OCI-LY7 (cell line): ENCODE measurements at regions not wholly inside any gene's neighbourhood (a gene's known extent, or its start where the extent isn't known, plus 50 kb on each side); places are given as distances from the start of the nearest gene placed in this dataset.

Experiments
- BruUV-seq: library from RNA; stranded (reverse); fragments of 400-500 nt; replicated peaks from 2 replicates; lab custom pipeline; 2021; lab: Mats Ljungman, UMichigan
- CTCF ChIA-PET: fragments of 300-600 bp; sonication (Branson Sonifier 250); formaldehyde crosslinking; loops from one replicate; lab custom pipeline; 2022; ENCODE audit warnings: antibody characterized with exemption; ENCODE audit not compliant: unreplicated experiment; lab: Charles Lee
- POLR2A ChIA-PET: fragments of 300-600 bp; sonication (Branson Sonifier 250); formaldehyde crosslinking; loops from one replicate; lab custom pipeline; 2022; ENCODE audit warnings: antibody characterized with exemption; lab: Charles Lee
- DNase-seq: peaks from one replicate; pipeline ENCODE4 v3.0.0-alpha.2; 2015; ENCODE audit warnings: low spot score
- H2AFZ ChIP-seq: fragments of 200-600 bp; sonication (generic), shearing (Covaris generic); 2 replicates; pipeline ENCODE4 v1.6.1; 2014; ENCODE audit warnings: mild to moderate bottlenecking, antibody characterized with exemption, low read length, moderate library complexity
- H3K27ac ChIP-seq: fragments of 200-600 bp; sonication (generic); 2 replicates; pipeline ENCODE4 v1.5.1; 2014; ENCODE audit warnings: mixed run types, low read depth, mild to moderate bottlenecking, moderate library complexity, low read length, inconsistent platforms; ENCODE audit not compliant: poor library complexity, severe bottlenecking
- H3K36me3 ChIP-seq: fragments of 200-600 bp; sonication (generic); 2 replicates; pipeline ENCODE4 v1.6.1; 2014; ENCODE audit warnings: mild to moderate bottlenecking, antibody characterized with exemption, low read length, moderate library complexity, mixed read lengths; ENCODE audit not compliant: insufficient read depth
- H3K4me1 ChIP-seq: fragments of 200-600 bp; sonication (generic); 2 replicates; pipeline ENCODE4 v1.5.1; 2014; ENCODE audit warnings: mild to moderate bottlenecking, low read length; ENCODE audit not compliant: insufficient read depth, poor library complexity, severe bottlenecking
- H3K4me2 ChIP-seq: fragments of 200-600 bp; sonication (generic); 2 replicates; pipeline ENCODE4 v1.6.1; 2014; ENCODE audit warnings: mild to moderate bottlenecking, low read length
- H3K4me3 ChIP-seq: fragments of 200-600 bp; sonication (generic); 2 replicates; pipeline ENCODE4 v1.5.1; 2014; ENCODE audit warnings: mild to moderate bottlenecking, low read depth, low read length; ENCODE audit not compliant: poor library complexity, severe bottlenecking
- H3K79me2 ChIP-seq: fragments of 200-600 bp; sonication (generic); 2 replicates; pipeline ENCODE4 v1.6.1; 2016; ENCODE audit warnings: low read depth, mild to moderate bottlenecking, low read length, moderate library complexity, mixed read lengths; ENCODE audit not compliant: insufficient read depth
- H3K9me2 ChIP-seq: fragments of 200-600 bp; sonication (generic); 2 replicates; pipeline ENCODE4 v1.6.1; 2016; ENCODE audit warnings: mild to moderate bottlenecking, low read length, mixed read lengths; ENCODE audit not compliant: insufficient read depth
- H3K9me3 ChIP-seq: fragments of 200-600 bp; sonication (generic); 2 replicates; pipeline ENCODE4 v1.6.1; 2014; ENCODE audit warnings: mild to moderate bottlenecking, mixed run types, low read length, mixed read lengths
- H4K20me1 ChIP-seq: fragments of 200-600 bp; sonication (generic); 2 replicates; pipeline ENCODE4 v1.6.1; 2014; ENCODE audit warnings: mild to moderate bottlenecking, antibody characterized with exemption, low read length, moderate library complexity, mixed read lengths; ENCODE audit not compliant: insufficient read depth
- EZH2phosphoT487 ChIP-seq: fragments of 200-600 bp; sonication (generic); IDR thresholded peaks from 2 replicates; pipeline ENCODE4 v1.6.1; 2018; ENCODE audit warnings: low read depth, borderline replicate concordance, mild to moderate bottlenecking, mixed run types, antibody characterized with exemption, low read length, moderate library complexity, mixed read lengths
- intact Hi-C: fragments of 100-400 bp; cut with micrococcal nuclease; formaldehyde crosslinking; loops from one replicate; pipeline ENCODE4 v1.10.0; 2022; ENCODE audit not compliant: unreplicated experiment
- TF ChIP-seq, protein P1 (sequence below): fragments of 200-600 bp; sonication (generic); conservative IDR thresholded peaks from 2 replicates; pipeline ENCODE4 v1.5.1; 2014; ENCODE audit warnings: mild to moderate bottlenecking, antibody characterized with exemption, low read length, moderate library complexity, mixed read lengths

DNA sequence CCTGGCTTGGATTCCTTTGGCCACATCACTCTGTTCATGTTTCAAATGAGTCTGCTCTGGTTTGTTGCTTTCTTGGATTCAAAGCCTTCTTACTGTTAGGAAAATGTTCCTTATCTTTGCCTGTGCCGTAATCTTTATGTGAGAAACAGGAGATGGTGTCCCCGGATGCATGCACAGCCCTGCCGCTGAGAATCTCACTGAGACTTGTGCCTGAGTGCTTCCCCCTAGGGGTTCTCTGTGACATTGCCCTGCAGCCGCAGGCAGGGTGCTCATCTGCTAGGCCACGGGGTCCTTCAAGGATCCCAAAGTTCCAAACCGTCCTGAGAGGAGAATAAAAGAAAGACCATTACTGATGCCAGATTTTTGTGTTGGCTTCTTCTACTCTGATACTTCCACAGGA, 81.4 kb upstream of the ANKRD55 start:
- intact Hi-C loops, result no loop called here
- TF ChIP-seq, protein P1, sequence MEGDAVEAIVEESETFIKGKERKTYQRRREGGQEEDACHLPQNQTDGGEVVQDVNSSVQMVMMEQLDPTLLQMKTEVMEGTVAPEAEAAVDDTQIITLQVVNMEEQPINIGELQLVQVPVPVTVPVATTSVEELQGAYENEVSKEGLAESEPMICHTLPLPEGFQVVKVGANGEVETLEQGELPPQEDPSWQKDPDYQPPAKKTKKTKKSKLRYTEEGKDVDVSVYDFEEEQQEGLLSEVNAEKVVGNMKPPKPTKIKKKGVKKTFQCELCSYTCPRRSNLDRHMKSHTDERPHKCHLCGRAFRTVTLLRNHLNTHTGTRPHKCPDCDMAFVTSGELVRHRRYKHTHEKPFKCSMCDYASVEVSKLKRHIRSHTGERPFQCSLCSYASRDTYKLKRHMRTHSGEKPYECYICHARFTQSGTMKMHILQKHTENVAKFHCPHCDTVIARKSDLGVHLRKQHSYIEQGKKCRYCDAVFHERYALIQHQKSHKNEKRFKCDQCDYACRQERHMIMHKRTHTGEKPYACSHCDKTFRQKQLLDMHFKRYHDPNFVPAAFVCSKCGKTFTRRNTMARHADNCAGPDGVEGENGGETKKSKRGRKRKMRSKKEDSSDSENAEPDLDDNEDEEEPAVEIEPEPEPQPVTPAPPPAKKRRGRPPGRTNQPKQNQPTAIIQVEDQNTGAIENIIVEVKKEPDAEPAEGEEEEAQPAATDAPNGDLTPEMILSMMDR, result peak; percentile 83
- TF ChIP-seq EZH2phosphoT487, result no peak
- H3K27ac ChIP-seq, result no peak overlapping the region
- no peak overlapping the region for H3K4me3 ChIP-seq
- H3K79me2 ChIP-seq, result no peaks in the 10 kb centered on the region
- H3K4me2 ChIP-seq, result no peak overlapping the region
- H3K4me1 ChIP-seq, result peaks cover 6% of the 10 kb centered on the region
- no peaks in the 10 kb centered on the region for H3K9me3 ChIP-seq
- H4K20me1 ChIP-seq, result no peaks in the 10 kb centered on the region
- POLR2A ChIA-PET, result no interaction called here
- no TSS peak for BruUV-seq
- CTCF ChIA-PET, result no interaction called here
- H2AFZ ChIP-seq, result peak overlapping the region; percentile 63
- H3K9me2 ChIP-seq, result no peaks in the 10 kb centered on the region
- H3K36me3 ChIP-seq, result no peaks in the 10 kb centered on the region
- peak; percentile 66 for DNase-seq

DNA sequence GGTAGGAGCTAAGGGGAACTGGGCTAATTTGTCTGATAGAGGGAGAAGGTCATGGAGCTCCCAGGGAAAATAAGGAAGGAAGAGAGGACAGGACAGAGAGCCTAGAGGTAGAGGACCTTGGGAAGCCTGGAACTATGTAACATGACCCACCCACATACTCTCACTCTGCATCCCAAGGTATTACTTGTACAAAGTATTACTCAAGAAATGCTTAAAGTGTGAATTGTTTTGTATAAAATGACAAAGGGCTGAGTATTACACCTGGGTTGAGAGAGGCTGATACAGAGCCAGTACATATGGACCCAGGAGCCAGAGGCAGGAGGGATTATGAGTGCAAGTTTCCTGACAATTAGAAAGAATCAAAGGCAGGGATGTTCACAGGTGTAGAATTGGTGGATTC, 80.5 kb upstream of the ANKRD55 start:
- no peaks in the 10 kb centered on the region for H4K20me1 ChIP-seq
- BruUV-seq, result no TSS peak

DNA sequence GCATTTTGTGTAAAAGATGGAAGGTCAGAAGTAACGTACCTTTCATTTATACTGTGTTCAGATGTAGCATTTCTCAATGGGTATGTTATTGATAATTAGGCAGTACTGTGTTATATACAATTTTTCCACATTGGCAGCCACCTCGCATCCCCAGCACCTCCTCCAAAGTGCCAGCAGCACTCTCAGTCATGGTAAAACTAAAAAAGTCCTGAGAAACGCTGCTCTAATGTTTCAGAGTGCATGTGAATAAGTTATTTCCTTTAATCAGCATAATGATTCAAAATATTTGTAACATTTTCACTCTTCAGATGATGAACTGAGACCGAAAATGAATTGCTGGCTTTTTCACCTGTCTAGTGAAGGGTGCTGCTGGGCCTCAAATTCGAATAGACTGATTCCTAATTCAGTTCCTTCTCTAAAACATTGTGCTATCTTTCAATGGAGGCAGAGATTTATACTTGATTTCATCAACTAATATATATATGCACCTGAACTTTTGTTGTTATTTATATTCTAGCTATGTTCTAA, 79.9 kb upstream of the ANKRD55 start:
- H2AFZ ChIP-seq, result no peak overlapping the region
- CTCF ChIA-PET, result no interaction called here
- peaks cover 3% of the 10 kb centered on the region for H3K4me1 ChIP-seq
- DNase-seq, result no peak
- H4K20me1 ChIP-seq, result no peaks in the 10 kb centered on the region
- POLR2A ChIA-PET, result interaction anchor here (0.7 to 1.0 kb wide), 2 partner anchors 9 to 89 kb away, joined by 3 to 5 read pairs; no protein-coding TSS in a partner anchor
- H3K27ac ChIP-seq, result no peak overlapping the region
- no TSS peak for BruUV-seq
- TF ChIP-seq, protein P1, result no peak
- TF ChIP-seq EZH2phosphoT487, result no peak
- H3K4me2 ChIP-seq, result no peak overlapping the region
- no peak overlapping the region for H3K4me3 ChIP-seq
- H3K9me2 ChIP-seq, result no peaks in the 10 kb centered on the region
- H3K36me3 ChIP-seq, result no peaks in the 10 kb centered on the region
- no peaks in the 10 kb centered on the region for H3K9me3 ChIP-seq
- H3K79me2 ChIP-seq, result no peaks in the 10 kb centered on the region
- intact Hi-C loops, result no loop called here

More for the DNA sequence above, 80.5 kb upstream of the ANKRD55 start:
- H3K27ac ChIP-seq, result no peak overlapping the region
- POLR2A ChIA-PET, result interaction anchor here (0.7 to 1.0 kb wide), 2 partner anchors 10 to 89 kb away, joined by 3 to 5 read pairs; no protein-coding TSS in a partner anchor
- no peaks in the 10 kb centered on the region for H3K9me2 ChIP-seq
- H3K79me2 ChIP-seq, result no peaks in the 10 kb centered on the region
- intact Hi-C loops, result no loop called here
- no peak overlapping the region for H3K4me3 ChIP-seq
- peaks cover 6% of the 10 kb centered on the region for H3K4me1 ChIP-seq
- H3K9me3 ChIP-seq, result no peaks in the 10 kb centered on the region
- TF ChIP-seq, protein P1, result no peak
- DNase-seq, result no peak
- no peak overlapping the region for H2AFZ ChIP-seq
- CTCF ChIA-PET, result no interaction called here
- H3K4me2 ChIP-seq, result no peak overlapping the region
- H3K36me3 ChIP-seq, result no peaks in the 10 kb centered on the region
